ENCODE measurements at regions not wholly inside any gene's neighbourhood (a gene's known extent, or its start where the extent isn't known, plus 50 kb on each side); places are given as distances from the start of the nearest gene placed in this dataset.

DNA sequence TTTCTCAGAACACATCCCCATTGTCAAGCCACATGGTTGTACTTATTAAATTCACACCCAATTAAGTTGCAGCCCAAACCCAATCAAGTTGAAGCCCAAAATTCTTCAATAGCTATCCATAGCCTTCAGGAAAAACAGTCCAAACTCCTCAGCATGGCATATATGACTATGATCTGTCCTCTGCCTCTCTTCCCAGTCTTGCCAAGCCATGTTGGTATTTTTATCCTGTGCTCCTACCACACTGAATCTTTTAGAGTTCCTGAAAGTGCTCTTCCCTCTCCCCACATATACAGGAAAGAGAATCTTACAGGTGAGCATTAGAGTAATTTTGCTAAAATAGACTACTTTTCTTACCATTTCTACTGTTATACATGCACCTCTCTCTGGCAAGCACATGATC lies 834.9 kb downstream of the RPS29 start:
- H3K14ac ChIP-seq (ENCODE audit: insufficient read depth, low read length) = no peak overlapping the region
- no peaks in the 10 kb centered on the region for H3K79me1 ChIP-seq (ENCODE audit: insufficient read depth, low read depth, low read length, poor library complexity, severe bottlenecking)
- H3K23ac ChIP-seq (ENCODE audit: insufficient read length, low read depth, low read length) = no peak overlapping the region
- no peak overlapping the region for H3K56ac ChIP-seq (ENCODE audit: insufficient read length, low read depth, low read length)
- Mint-ChIP-seq H3K27me3 (ENCODE audit: low read depth) (peaks cover 2% of the 10 kb centered on the region; the same call in 1 of the 2 replicates), H3K27ac (no peak overlapping the region), H3K9me3 (no peaks in the 10 kb centered on the region), H3K36me3 (ENCODE audit: insufficient read depth in 1 of 3, low read depth in 3 of 3) (0 out of 7 replicates have a peak, but pooled peaks cover 0 to 2% (median 0%) of the 10 kb centered on the region in 3 experiments), H3K4me3 (no peak overlapping the region), H3K4me1 (peaks cover 10 to 15% of the 10 kb centered on the region in 2 experiments)
- H3K4me1 ChIP-seq (ENCODE audit: insufficient read depth, low read length) = no peaks in the 10 kb centered on the region
- H3K23me2 ChIP-seq (ENCODE audit: insufficient read length, low read depth, low read length, poor library complexity, severe bottlenecking) = no peaks in the 10 kb centered on the region
- no peak overlapping the region for H3K9ac ChIP-seq (ENCODE audit: extremely low read depth, insufficient read length, low read length)
- H3K4me2 ChIP-seq (ENCODE audit: insufficient read depth, insufficient read length, low read length) = no peak overlapping the region
- no peak overlapping the region for H2BK20ac ChIP-seq (ENCODE audit: low read depth, low read length, poor library complexity, severe bottlenecking)
- no peak overlapping the region for H3K4ac ChIP-seq (ENCODE audit: low read depth, low read length)
- H3K27me3 ChIP-seq (ENCODE audit: insufficient read depth, low read length) = no peaks in the 10 kb centered on the region
- no peak overlapping the region for H2AK5ac ChIP-seq (ENCODE audit: insufficient read length, low read length)
- H2BK12ac ChIP-seq (ENCODE audit: insufficient read length, low read depth, low read length) = no peak overlapping the region
- no peak for DNase-seq
- H3K18ac ChIP-seq (ENCODE audit: insufficient read length, low read depth, low read length) = no peak overlapping the region
- no peaks in the 10 kb centered on the region for H3K79me2 ChIP-seq (ENCODE audit: insufficient read depth, low read length)
- no peak overlapping the region for H2AFZ ChIP-seq (ENCODE audit: low read length)
- no peak overlapping the region for H3T11ph ChIP-seq (ENCODE audit: low read length)
- no peak overlapping the region for H4K5ac ChIP-seq (ENCODE audit: insufficient read length, low read depth, low read length)
- no peak overlapping the region for H2BK15ac ChIP-seq (ENCODE audit: low read depth, low read length)
- no peak overlapping the region for H4K8ac ChIP-seq (replicated peaks; ENCODE audit: insufficient read length, low read depth, low read length)
- no peak overlapping the region for H2BK120ac ChIP-seq (ENCODE audit: low read depth, low read length, poor library complexity, severe bottlenecking)
- H4K20me1 ChIP-seq (ENCODE audit: control insufficient read depth, insufficient read depth, insufficient read length) = no peaks in the 10 kb centered on the region
- H2BK5ac ChIP-seq (ENCODE audit: insufficient read length, low read length) = no peak overlapping the region
- no peak overlapping the region for H3K27ac ChIP-seq (ENCODE audit: insufficient read length, low read depth, low read length)
- TF ChIP-seq, protein P1, sequence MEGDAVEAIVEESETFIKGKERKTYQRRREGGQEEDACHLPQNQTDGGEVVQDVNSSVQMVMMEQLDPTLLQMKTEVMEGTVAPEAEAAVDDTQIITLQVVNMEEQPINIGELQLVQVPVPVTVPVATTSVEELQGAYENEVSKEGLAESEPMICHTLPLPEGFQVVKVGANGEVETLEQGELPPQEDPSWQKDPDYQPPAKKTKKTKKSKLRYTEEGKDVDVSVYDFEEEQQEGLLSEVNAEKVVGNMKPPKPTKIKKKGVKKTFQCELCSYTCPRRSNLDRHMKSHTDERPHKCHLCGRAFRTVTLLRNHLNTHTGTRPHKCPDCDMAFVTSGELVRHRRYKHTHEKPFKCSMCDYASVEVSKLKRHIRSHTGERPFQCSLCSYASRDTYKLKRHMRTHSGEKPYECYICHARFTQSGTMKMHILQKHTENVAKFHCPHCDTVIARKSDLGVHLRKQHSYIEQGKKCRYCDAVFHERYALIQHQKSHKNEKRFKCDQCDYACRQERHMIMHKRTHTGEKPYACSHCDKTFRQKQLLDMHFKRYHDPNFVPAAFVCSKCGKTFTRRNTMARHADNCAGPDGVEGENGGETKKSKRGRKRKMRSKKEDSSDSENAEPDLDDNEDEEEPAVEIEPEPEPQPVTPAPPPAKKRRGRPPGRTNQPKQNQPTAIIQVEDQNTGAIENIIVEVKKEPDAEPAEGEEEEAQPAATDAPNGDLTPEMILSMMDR (conservative IDR thresholded peaks at IDR 0.05) = no peak
- no peaks in the 10 kb centered on the region for H3K9me3 ChIP-seq (ENCODE audit: control insufficient read depth, low read depth, low read length)
- H4K91ac ChIP-seq (ENCODE audit: insufficient read length, low read depth, low read length) = no peak overlapping the region

Data from H9 (cell line).